ENCODE measurements at regions not wholly inside any gene's neighbourhood (a gene's known extent, or its start where the extent isn't known, plus 50 kb on each side); places are given as distances from the start of the nearest gene placed in this dataset.

DNA sequence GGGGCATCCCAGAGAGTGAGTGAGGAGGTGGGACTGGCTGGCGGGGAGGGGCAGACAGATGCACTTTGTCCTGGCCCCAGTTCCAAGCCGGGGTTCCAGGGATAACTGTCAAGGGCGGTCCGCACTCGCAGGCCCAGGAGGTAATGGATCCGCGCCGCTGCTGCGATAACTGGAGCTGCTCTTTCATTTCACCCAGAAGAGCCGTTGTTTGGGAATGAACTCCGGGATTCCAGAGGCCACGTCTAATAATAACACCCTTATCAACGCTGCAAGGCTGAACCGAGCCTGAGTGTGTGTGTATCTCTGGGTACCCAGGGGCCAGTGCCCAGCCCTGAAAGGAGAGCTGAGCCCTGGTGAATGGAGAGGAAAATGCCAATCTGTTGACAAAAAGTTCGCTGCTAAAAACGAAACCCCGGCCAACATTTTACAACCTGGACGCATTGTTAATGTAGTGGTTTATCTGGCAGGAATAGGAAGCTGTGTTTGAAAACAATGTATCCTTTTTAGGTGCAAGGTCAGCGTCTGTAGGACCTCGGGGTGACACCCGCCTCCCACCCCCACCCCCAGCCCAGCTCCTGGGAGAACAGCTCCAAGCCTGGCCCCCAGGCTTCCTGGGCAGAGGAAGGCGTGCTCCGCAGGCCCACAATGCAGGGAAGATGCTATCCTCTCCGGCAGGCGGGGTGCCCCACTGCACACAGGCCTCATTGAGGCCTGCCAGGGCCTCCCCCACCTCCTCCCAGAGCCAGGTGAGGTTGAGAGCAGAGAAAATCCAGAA lies 119.7 kb downstream of the PROX1 start:
- H3K79me2 ChIP-seq (ENCODE audit: insufficient read depth, low read depth, low read length), result no peaks in the 10 kb centered on the region
- no TSS peak for BruUV-seq (replicated peaks)
- POLR2A ChIA-PET, result no interaction called here
- intact Hi-C loops (cut with micrococcal nuclease; ENCODE audit: unreplicated experiment), result no loop called here
- H2AFZ ChIP-seq (ENCODE audit: low read length), result no peak overlapping the region
- no peaks in the 10 kb centered on the region for H3K9me2 ChIP-seq (ENCODE audit: insufficient read depth, low read length)
- H3K4me3 ChIP-seq (ENCODE audit: low read depth, low read length, poor library complexity, severe bottlenecking), result no peak overlapping the region
- H4K20me1 ChIP-seq (ENCODE audit: insufficient read depth, low read length), result no peaks in the 10 kb centered on the region
- no peaks in the 10 kb centered on the region for H3K9me3 ChIP-seq (ENCODE audit: low read length)
- CTCF ChIA-PET (ENCODE audit: unreplicated experiment), result no interaction called here
- H3K4me1 ChIP-seq (ENCODE audit: insufficient read depth, low read length, poor library complexity, severe bottlenecking), result no peaks in the 10 kb centered on the region
- TF ChIP-seq EZH2phosphoT487 (IDR thresholded peaks at IDR 0.05; ENCODE audit: borderline replicate concordance, low read depth, low read length), result no peak
- TF ChIP-seq, protein P1, sequence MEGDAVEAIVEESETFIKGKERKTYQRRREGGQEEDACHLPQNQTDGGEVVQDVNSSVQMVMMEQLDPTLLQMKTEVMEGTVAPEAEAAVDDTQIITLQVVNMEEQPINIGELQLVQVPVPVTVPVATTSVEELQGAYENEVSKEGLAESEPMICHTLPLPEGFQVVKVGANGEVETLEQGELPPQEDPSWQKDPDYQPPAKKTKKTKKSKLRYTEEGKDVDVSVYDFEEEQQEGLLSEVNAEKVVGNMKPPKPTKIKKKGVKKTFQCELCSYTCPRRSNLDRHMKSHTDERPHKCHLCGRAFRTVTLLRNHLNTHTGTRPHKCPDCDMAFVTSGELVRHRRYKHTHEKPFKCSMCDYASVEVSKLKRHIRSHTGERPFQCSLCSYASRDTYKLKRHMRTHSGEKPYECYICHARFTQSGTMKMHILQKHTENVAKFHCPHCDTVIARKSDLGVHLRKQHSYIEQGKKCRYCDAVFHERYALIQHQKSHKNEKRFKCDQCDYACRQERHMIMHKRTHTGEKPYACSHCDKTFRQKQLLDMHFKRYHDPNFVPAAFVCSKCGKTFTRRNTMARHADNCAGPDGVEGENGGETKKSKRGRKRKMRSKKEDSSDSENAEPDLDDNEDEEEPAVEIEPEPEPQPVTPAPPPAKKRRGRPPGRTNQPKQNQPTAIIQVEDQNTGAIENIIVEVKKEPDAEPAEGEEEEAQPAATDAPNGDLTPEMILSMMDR (conservative IDR thresholded peaks at IDR 0.05; ENCODE audit: low read length), result no peak
- H3K36me3 ChIP-seq (ENCODE audit: insufficient read depth, low read length), result no peaks in the 10 kb centered on the region
- DNase-seq (ENCODE audit: low spot score), result no peak
- H3K27ac ChIP-seq (ENCODE audit: low read depth, low read length, poor library complexity, severe bottlenecking), result no peak overlapping the region
- H3K4me2 ChIP-seq (ENCODE audit: low read length), result no peak overlapping the region

- Histone ChIP-seq H3K27ac (ENCODE audit: low read depth, low read length, poor library complexity, severe bottlenecking) (no peak overlapping the region), H3K9me3 (ENCODE audit: low read length) (no peaks in the 10 kb centered on the region), H3K9me2 (ENCODE audit: insufficient read depth, low read length) (no peaks in the 10 kb centered on the region), H3K4me2 (ENCODE audit: low read length) (no peak overlapping the region), H3K4me3 (ENCODE audit: low read depth, low read length, poor library complexity, severe bottlenecking) (no peak overlapping the region), H3K4me1 (ENCODE audit: insufficient read depth, low read length, poor library complexity, severe bottlenecking) (no peaks in the 10 kb centered on the region), H2AFZ (ENCODE audit: low read length) (no peak overlapping the region), H4K20me1 (ENCODE audit: insufficient read depth, low read length) (no peaks in the 10 kb centered on the region), H3K79me2 (ENCODE audit: insufficient read depth, low read depth, low read length) (no peaks in the 10 kb centered on the region), H3K36me3 (ENCODE audit: insufficient read depth, low read length) (no peaks in the 10 kb centered on the region)
- DNase-seq (ENCODE audit: low spot score), result no peak
- TF ChIP-seq, protein P1 (conservative IDR thresholded peaks at IDR 0.05; ENCODE audit: low read length), result no peak
- no peak for TF ChIP-seq EZH2phosphoT487 (IDR thresholded peaks at IDR 0.05; ENCODE audit: borderline replicate concordance, low read depth, low read length)
- intact Hi-C loops (cut with micrococcal nuclease; ENCODE audit: unreplicated experiment), result no loop called here
- no TSS peak for BruUV-seq (replicated peaks)
- ChIA-PET CTCF (ENCODE audit: unreplicated experiment) (no interaction called here), POLR2A (no interaction called here)
These were observed 120.3 kb downstream of the PROX1 start for GRCh38 chr1:214108097-214108446.

- Histone ChIP-seq H3K79me2 (ENCODE audit: insufficient read depth, low read depth, low read length) (no peaks in the 10 kb centered on the region), H3K4me2 (ENCODE audit: low read length) (no peak overlapping the region), H2AFZ (ENCODE audit: low read length) (no peak overlapping the region), H3K9me2 (ENCODE audit: insufficient read depth, low read length) (no peaks in the 10 kb centered on the region), H3K36me3 (ENCODE audit: insufficient read depth, low read length) (no peaks in the 10 kb centered on the region), H3K27ac (ENCODE audit: low read depth, low read length, poor library complexity, severe bottlenecking) (no peak overlapping the region), H3K4me3 (ENCODE audit: low read depth, low read length, poor library complexity, severe bottlenecking) (no peak overlapping the region), H3K9me3 (ENCODE audit: low read length) (no peaks in the 10 kb centered on the region), H4K20me1 (ENCODE audit: insufficient read depth, low read length) (no peaks in the 10 kb centered on the region), H3K4me1 (ENCODE audit: insufficient read depth, low read length, poor library complexity, severe bottlenecking) (no peaks in the 10 kb centered on the region)
- POLR2A ChIA-PET, result no interaction called here
- CTCF ChIA-PET (ENCODE audit: unreplicated experiment), result no interaction called here
- BruUV-seq (replicated peaks), result no TSS peak
- TF ChIP-seq EZH2phosphoT487 (IDR thresholded peaks at IDR 0.05; ENCODE audit: borderline replicate concordance, low read depth, low read length), result no peak
- TF ChIP-seq, protein P1 (conservative IDR thresholded peaks at IDR 0.05; ENCODE audit: low read length), result no peak
- no peak for DNase-seq (ENCODE audit: low spot score)
- intact Hi-C loops (cut with micrococcal nuclease; ENCODE audit: unreplicated experiment), result no loop called here
These were observed 124.0 kb downstream of the PROX1 start for GRCh38 chr1:214111796-214112195.

All from OCI-LY7 (cell line).